Breast epithelium (tissue), 3 donors: ENCODE measurements at regions not wholly inside any gene's neighbourhood (a gene's known extent, or its start where the extent isn't known, plus 50 kb on each side); places are given as distances from the start of the nearest gene placed in this dataset.

Experiments used
- CTCF ChIP-seq, 3 donors: fragments of 450-650 bp; IDR thresholded peaks; one replicate each; pipeline ENCODE4 v1.5.1; 2016 to 2017; ENCODE audit warnings: antibody characterized with exemption in 3 of 3, mild to moderate bottlenecking in 3 of 3, moderate library complexity in 3 of 3
- POLR2AphosphoS5 ChIP-seq, 3 donors: sonication (generic); formaldehyde crosslinking; IDR thresholded peaks; one replicate each; pipeline ENCODE4 v1.6.1; 2017; ENCODE audit warnings: antibody characterized with exemption in 3 of 3

GRCh38 chr7:92994901-92995300, 122.9 kb downstream of the SAMD9 start:
- TF ChIP-seq POLR2AphosphoS5 (IDR thresholded peaks at IDR 0.05) (no peak), CTCF (IDR thresholded peaks at IDR 0.05) (no peak)
